NOMO-1 treated with DMSO at 0.1 percent for 48 hours (cell line): ENCODE measurements at regions not wholly inside any gene's neighbourhood (a gene's known extent, or its start where the extent isn't known, plus 50 kb on each side); places are given as distances from the start of the nearest gene placed in this dataset.

Experiments used
- DNase-seq: peaks from one replicate; lab custom pipeline; 2025; ENCODE audit not compliant: unreplicated experiment; lab: John Stamatoyannopoulos, UW

GRCh38 chr6:126285871-126286365, 54.0 kb upstream of the CENPW start:
- DNase-seq: no peak
